HG03159 (cell line): ENCODE measurements at regions not wholly inside any gene's neighbourhood (a gene's known extent, or its start where the extent isn't known, plus 50 kb on each side); places are given as distances from the start of the nearest gene placed in this dataset.
"Not testable (repeated sequence)": the region's sequence is repeated elsewhere in the genome, so short reads cannot be mapped to it uniquely, and the experiment has no call there.

Source experiments
- ATAC-seq: cut with Tn5 transposase; IDR thresholded peaks from one replicate; pipeline ENCODE4 v1.9.1; 2021; ENCODE audit warnings: mild to moderate bottlenecking, moderate library complexity; ENCODE audit not compliant: unreplicated experiment

GRCh38 chr13:83024232-83024631, 858.0 kb downstream of the SLITRK1 start:
- ATAC-seq, result no peak

DNA sequence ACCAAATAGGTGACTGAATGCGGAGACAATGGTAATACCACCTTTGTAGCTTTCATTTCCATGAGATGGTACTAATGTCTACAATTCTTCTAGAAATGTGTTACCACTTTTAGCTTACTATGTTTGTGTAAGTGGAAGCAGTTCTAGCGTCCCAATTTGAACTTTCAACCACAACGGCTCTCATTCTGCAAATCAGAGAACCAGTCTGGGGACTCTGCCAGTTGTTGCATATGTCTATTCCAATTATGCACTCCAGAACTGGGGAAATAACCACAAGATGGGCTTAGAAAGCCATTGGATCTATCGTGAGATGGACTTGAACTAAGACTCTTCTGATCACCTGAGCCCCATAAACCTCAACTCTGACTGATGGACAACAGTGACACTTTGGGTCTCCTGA, 862.3 kb downstream of the SLITRK1 start:
- ATAC-seq, result no peak

DNA sequence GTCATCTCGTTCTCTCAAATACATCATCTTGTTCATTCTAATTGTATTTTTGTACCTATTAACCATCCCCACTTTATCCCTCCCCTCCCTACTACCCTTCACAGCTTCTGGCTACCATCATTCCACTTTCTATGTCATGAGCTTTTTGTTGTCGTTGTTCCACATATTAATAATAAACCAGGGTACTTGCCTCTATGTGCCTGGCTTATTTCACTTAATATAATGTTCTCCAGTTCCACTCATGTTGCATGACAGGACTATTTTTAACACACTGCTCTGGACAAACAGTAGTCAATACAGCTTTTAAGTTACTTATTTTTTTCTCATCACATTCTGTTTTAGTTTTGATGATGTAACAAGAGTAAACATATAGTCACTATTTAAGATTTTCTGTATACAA, 872.3 kb downstream of the SLITRK1 start:
- ATAC-seq, result no peak

- ATAC-seq, result no peak
Observed at GRCh38 chr13:83008212-83008929, 873.9 kb downstream of the SLITRK1 start.

DNA sequence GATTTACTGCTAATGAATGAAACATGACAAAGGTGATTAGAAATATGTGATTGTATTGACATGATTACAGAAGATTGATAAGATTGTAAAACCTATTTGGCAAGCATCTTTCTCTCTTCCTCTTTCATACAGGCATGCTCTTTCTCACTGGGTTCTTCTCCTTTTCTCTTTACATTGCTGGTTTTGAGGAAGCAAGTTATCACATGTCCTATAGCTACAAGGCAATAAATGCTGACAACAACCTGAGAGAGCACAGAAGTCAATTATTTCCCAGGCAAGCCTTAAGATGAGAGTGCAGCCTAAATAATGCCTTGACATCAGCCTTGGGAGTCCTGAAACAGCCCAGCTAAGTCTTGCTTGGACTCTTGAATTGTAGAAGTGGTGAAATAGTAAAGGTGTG, 875.0 kb downstream of the SLITRK1 start:
- ATAC-seq, result no peak

DNA sequence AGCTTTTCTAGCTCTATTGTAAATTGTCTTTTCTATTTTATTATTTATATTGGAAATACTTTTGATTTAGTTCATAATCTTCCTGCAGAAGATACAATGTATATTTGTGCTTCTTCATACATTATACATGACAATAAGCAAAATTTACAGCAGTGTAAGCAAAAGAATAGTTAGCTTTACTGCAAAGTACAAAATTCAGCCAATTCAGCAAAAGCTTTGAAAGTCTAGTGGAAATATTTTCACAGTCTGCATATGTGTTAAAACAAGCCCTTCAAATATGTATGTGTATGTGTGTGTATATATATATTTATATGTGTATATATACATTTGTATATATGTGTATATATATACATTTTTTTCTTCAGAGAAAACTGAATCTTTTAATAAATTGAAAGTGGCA, 879.1 kb downstream of the SLITRK1 start:
- ATAC-seq, result no peak

DNA sequence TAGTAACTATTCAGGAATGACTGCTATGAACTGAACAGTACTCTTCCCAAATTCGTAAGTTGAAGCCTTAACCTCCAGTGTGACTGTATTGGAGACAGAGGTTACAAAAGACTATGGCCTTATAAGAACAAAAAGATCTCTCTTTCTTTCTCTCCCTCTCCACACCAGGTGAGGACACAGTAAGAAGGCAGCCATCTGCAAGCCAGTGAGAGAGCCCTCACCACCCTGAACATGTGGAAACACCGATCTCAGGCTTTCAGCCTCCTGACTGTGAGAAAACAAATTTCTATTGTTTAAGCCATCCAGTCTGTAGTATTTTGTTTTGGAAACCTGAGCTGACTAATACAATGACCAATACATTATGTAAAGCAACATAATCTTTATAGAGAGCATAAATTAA, 888.9 kb downstream of the SLITRK1 start:
- ATAC-seq, result no peak

DNA sequence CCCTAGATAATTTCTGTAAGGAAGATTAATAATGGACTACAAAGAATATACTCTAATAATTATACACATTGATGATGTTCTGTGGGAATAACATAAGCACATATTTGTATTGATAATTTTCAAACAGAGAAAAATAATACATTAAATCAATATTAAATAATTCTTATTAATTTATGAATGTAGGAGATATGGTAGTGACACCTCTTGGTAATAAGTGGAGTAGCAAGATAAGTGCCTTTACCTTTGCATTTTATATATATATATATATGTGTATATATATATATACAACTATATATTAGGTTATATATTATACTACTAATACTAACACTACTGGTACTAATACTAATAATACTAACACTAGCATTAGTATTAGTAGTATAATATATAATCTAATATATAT, 905.8 kb downstream of the SLITRK1 start:
- ATAC-seq, result no peak

GRCh38 chr13:82963226-82964099, 918.8 kb downstream of the SLITRK1 start:
- ATAC-seq, result no peak

- ATAC-seq, result no peak
Observed at GRCh38 chr13:82962397-82962796, 919.9 kb downstream of the SLITRK1 start.

- no peak for ATAC-seq
Observed at GRCh38 chr13:82961757-82962156, 920.5 kb downstream of the SLITRK1 start.

- ATAC-seq, result not testable (repeated sequence)
Observed at GRCh38 chr13:82952336-82952735, 929.9 kb downstream of the SLITRK1 start.

DNA sequence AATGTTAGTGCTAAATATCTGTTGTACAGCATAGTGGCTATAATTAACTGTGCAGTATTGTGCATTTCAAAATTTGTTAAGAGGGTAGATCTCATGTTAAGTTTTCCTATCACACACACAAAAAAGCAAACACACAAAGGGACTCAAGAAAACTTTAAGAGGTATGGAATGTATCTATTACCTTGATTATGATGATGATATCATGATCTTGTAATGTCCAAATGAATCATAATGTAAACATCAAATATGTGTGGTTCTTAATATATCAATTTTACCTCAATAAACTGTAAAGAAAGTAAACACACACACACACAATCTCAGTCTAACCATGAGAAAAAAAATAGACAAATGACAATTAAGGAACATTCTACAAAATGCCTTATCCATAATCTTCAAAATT, 934.6 kb downstream of the SLITRK1 start:
- ATAC-seq, result no peak

- no peak for ATAC-seq
Observed at GRCh38 chr13:82947191-82947621, 935.1 kb downstream of the SLITRK1 start.

DNA sequence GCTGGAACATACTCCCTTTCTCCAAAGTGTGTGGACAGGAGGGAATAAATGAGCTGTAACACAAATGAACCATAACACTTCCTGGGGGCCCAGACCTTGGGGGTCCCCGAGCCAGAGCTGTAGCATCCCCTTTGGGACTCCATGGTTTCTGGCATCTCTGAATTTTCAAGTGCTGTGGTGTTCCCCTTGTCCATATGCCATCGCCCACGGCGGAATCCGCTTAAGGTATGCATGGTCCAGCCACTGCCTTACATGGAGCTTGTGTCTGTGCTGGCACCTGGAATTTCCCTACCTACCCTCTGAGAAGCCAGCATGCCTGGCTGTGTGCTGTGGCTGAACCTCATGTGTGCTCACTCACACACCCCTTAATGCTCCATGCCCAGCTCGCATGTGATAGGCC, 943.6 kb downstream of the SLITRK1 start:
- no peak for ATAC-seq

- ATAC-seq, result no peak
Observed at GRCh38 chr13:82934000-82934399, 948.3 kb downstream of the SLITRK1 start.

DNA sequence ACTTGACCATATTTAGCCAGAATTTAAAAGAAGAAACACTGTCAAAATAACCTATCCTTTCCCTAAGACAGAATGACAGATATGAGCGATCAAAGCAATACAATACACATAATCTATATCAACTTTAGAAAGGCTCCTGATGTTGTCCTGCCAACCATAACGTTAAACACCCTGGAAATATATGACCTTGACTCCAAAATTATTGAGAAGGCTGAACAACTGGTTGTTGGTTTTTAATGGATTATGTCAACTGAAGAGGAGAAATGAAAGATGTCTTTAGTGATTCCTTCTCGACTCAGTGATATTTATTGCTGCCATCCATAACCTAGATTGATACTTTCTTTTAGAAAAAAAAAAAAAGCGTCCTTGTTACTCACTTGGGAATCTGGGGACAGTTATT, 957.2 kb downstream of the SLITRK1 start:
- ATAC-seq, result no peak

- ATAC-seq, result no peak
Observed at GRCh38 chr13:82917984-82918383, 964.3 kb downstream of the SLITRK1 start.

- ATAC-seq, result no peak
Observed at GRCh38 chr13:82912564-82912963, 969.7 kb downstream of the SLITRK1 start.

DNA sequence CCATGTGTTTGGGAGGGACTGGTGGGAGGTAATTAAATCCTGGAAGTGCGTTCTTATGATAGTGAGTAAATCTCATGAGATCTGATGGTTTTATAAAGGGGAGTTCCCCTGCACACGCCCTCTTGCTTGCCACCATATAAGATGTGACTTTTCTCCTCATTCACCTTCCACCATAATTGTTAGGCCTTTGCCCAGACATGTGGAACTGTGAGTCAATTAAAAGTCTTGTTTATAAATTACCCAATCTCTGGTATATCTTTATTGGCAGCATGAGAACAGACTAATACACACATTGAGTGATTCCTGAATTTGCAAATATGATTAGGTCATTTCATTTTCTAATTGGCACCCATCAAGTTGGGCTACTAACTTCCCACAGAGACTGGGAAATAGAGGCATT, 977.2 kb downstream of the SLITRK1 start:
- ATAC-seq, result no peak

GRCh38 chr13:82900453-82900852, 981.8 kb downstream of the SLITRK1 start:
- ATAC-seq, result no peak

- no peak for ATAC-seq
Observed at GRCh38 chr13:82898586-82898985, 983.7 kb downstream of the SLITRK1 start.
